Stimulated activated naive B cell treated with anti-CD40 and anti-IgM and Interleukin-4, amounts not matched to agents 10 μg/mL and 1 μg/mL and 100 μg/mL, for 72 hours (primary cell): ENCODE measurements at regions not wholly inside any gene's neighbourhood (a gene's known extent, or its start where the extent isn't known, plus 50 kb on each side); places are given as distances from the start of the nearest gene placed in this dataset.
A peak's percentile ranks its signal among the peaks of the same experiment; 100 is the strongest.
"Not testable (repeated sequence)": the region's sequence is repeated elsewhere in the genome, so short reads cannot be mapped to it uniquely, and the experiment has no call there.

Experiments used
- ATAC-seq, 2 donors: fragments of 150-1000 bp; cut with Tn5 transposase; replicated peaks; 2 replicates each; pipeline ENCODE4 v1.10.0; 2021; ENCODE audit warnings: moderate library complexity in 1 of 2
- DNase-seq: peaks from one replicate; pipeline ENCODE4 v3.0.0; 2021
- H3K27ac Mint-ChIP-seq: one replicate; pipeline ENCODE4 v1.8.0; 2022; ENCODE audit warnings: mild to moderate bottlenecking, mixed read lengths
- H3K27me3 Mint-ChIP-seq, 2 donors: one replicate each; pipeline ENCODE4 v1.8.0; 2022; ENCODE audit warnings: mixed read lengths in 2 of 2
- H3K36me3 Mint-ChIP-seq, 2 donors: one replicate each; pipeline ENCODE4 v1.8.0; 2022; ENCODE audit warnings: mixed read lengths in 2 of 2, mild to moderate bottlenecking in 1 of 2
- H3K4me1 Mint-ChIP-seq, 2 donors: one replicate each; pipeline ENCODE4 v1.8.0; 2022; ENCODE audit warnings: mixed read lengths in 2 of 2, mild to moderate bottlenecking in 1 of 2
- H3K4me3 Mint-ChIP-seq, 2 donors: one replicate each; pipeline ENCODE4 v1.8.0; 2022; ENCODE audit warnings: mild to moderate bottlenecking in 2 of 2, mixed read lengths in 2 of 2, moderate library complexity in 1 of 2
- H3K9me3 Mint-ChIP-seq, 2 donors: one replicate each; pipeline ENCODE4 v1.8.0; 2022; ENCODE audit warnings: mixed read lengths in 2 of 2, mild to moderate bottlenecking in 1 of 2

DNA sequence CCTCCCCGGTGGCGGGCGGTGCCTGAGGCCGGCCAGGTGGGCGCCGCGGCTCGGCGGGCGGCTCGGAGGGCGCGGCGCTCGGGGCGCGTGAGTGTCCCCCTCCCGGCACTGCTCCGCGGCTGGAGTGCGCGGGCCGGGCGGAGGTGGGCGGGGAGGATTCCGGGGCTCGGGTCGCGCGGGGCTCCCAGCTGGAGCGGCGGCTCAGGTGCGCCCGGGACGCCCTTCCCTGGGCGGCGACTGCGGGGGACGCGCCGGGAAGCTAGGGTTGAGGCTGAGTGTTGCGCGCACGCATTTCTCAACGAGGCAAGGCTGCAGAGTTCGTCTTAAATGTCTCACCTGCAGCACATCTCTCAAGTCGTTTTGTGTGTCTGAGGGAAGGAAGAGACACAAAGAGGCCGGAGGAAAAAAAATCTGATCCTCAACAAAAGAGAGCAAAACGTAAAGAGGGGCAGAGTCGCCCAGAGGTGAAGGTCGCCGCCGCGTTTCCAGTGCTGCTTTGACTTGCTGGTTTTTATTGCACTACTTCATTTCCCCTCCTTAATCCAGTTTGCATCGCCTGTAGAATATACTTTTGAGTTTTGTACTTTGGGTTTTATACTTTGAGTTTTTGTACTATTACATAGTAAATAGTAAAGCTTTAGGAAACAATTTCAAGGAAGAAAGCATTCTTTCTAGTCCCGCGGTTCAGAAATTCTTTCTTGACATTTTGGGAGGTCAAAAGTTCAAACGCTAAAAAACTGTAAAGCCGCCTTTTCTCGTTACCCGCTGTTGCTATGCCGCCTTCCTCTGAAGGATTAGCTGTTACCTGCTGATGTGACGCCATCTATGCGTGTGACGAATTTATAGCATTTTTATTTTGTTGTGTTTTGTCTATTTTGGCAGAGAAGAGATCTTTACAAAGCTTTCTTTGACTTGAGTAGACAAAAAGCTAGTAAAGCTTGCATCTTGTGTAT is 106.5 kb upstream of the STOX2 start:
- no peak overlapping the region for H3K27ac Mint-ChIP-seq
- ATAC-seq: no peak
- peaks cover 3 to 6% of the 10 kb centered on the region in 2 donors for H3K4me1 Mint-ChIP-seq
- no peaks in the 10 kb centered on the region for H3K36me3 Mint-ChIP-seq
- H3K4me3 Mint-ChIP-seq: peak overlapping the region; percentile 32 to 49
- DNase-seq: no peak
- peaks cover 6 to 7% of the 10 kb centered on the region in 2 donors for H3K9me3 Mint-ChIP-seq
- peaks cover 36 to 52% of the 10 kb centered on the region in 2 donors for H3K27me3 Mint-ChIP-seq

DNA sequence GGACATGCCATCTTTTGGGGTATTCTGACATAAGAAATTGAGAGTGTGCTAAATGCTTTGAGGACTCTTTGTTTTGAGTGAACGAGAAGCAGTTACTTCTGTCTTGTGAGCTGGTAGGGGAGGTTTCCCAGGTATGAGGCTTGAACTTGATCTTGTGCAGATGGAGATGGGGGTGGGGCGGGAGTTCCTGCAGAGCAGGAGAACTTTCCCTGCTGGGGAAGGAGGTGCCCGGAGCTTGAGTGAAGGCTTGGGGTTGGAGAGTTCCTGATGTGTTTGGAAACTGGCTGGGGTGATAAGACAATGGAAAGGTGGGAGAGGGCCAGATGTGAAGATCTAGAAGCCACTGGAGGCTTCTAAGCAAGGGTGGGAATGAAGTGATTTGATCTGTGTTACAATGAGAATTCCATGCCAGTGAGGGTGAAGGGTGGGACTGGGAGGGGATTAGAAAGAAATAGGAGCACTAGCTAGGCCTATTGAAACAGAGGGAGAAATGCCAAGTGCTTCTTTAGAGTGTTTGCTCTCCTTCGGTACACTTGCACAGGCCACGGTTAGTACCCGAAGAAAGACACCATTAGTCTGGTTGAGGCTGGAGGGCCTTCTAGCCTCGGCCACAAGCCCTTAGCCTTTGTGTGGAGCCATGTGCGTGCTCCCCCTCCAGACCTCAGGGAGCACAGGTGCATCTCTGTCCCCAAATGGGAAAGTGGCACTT is 103.5 kb upstream of the STOX2 start:
- ATAC-seq: no peak
- Mint-ChIP-seq H3K27me3 (peaks cover 20 to 27% of the 10 kb centered on the region in 2 donors), H3K36me3 (no peaks in the 10 kb centered on the region), H3K4me3 (no peak overlapping the region), H3K4me1 (peaks cover 3 to 6% of the 10 kb centered on the region in 2 donors), H3K9me3 (peaks cover 0 to 2% of the 10 kb centered on the region in 2 donors), H3K27ac (no peak overlapping the region)
- DNase-seq: no peak

DNA sequence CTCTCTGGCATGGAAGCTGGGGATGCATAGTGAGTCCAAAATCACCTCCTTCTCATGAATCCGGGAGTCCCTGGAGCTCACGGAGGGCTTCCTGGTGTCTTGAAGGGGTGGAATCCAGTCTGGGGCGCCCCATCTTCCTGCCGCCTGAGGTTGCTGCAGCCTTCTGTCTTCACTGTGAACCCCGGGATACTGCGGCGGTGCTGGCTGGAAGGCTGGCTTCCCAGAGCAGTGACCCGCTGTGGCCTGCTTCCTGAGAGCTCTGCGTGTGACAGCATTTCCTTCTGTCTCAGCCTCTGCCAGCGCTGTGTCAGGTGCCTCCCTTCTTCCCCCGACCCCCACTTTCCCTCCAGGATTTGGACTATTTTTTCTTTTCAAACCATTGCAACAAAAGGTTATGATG is 98.8 kb upstream of the STOX2 start:
- H3K4me3 Mint-ChIP-seq: no peak overlapping the region
- ATAC-seq (no peak), DNase-seq (no peak)
- no peaks in the 10 kb centered on the region for H3K36me3 Mint-ChIP-seq
- H3K4me1 Mint-ChIP-seq: no peaks in the 10 kb centered on the region
- H3K27me3 Mint-ChIP-seq: peaks cover 13 to 15% of the 10 kb centered on the region in 2 donors
- H3K9me3 Mint-ChIP-seq: peaks cover 0 to 2% of the 10 kb centered on the region in 2 donors
- H3K27ac Mint-ChIP-seq: no peak overlapping the region

DNA sequence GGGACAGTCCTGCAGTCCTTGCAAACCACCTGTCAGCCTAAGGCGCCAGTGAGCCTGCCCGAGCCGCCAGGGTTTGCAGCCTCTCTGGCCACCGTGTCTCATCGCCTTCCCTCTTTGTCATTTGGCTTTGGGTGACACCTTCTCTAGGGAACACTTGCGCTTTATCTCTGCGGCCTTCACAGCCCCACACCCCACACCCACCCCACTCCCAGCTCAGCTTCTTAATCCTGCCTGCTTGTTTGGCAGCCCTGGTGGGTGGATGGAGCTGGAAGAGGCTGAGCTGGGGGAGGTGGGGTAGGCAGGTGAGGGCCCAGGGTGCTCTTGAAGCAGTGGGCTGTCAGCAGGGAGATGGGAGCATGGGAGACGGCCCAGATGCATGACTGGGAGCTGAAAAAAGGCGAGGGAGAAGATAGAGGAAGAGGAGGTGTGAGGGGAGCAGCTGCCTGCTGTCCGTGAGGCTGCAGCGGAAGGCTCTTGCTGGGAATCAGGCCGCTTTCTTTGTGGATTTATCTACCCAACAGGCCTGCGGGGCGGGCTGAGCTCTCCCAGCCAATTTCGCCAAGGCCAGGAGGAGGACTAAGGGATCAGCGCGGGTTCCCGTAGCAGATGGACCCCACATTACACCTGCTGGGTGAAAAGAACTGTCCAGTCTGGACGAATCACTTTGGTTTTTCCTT is 97.5 kb upstream of the STOX2 start:
- H3K36me3 Mint-ChIP-seq: no peaks in the 10 kb centered on the region
- H3K9me3 Mint-ChIP-seq: peaks cover 0 to 2% of the 10 kb centered on the region in 2 donors
- H3K4me3 Mint-ChIP-seq: no peak overlapping the region
- DNase-seq: no peak
- no peaks in the 10 kb centered on the region for H3K4me1 Mint-ChIP-seq
- H3K27me3 Mint-ChIP-seq: peaks cover 5 to 9% of the 10 kb centered on the region in 2 donors
- no peak overlapping the region for H3K27ac Mint-ChIP-seq
- no peak for ATAC-seq

DNA sequence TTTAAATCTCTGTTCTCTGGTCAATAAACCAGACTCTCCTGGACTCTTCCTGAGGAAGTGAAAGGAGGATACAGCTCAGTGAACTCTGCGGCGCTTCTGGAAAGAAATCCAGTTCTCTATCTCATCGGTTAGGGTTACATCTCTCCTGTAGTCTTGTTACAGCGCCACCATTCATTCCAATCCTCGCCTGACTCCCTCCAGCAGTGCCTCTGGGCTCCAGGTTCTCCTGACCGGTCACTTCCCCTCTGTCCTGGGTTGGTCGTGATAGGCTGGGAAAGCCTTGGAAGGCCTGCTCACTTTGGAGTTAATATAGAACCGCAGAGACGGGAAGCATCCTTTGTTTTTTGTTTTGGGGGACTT is 97.0 kb upstream of the STOX2 start:
- Mint-ChIP-seq H3K4me3 (no peak overlapping the region), H3K4me1 (no peaks in the 10 kb centered on the region), H3K27me3 (peaks cover 4 to 5% of the 10 kb centered on the region in 2 donors), H3K27ac (no peak overlapping the region), H3K9me3 (no peaks in the 10 kb centered on the region), H3K36me3 (no peaks in the 10 kb centered on the region)
- ATAC-seq (no peak), DNase-seq (no peak)

DNA sequence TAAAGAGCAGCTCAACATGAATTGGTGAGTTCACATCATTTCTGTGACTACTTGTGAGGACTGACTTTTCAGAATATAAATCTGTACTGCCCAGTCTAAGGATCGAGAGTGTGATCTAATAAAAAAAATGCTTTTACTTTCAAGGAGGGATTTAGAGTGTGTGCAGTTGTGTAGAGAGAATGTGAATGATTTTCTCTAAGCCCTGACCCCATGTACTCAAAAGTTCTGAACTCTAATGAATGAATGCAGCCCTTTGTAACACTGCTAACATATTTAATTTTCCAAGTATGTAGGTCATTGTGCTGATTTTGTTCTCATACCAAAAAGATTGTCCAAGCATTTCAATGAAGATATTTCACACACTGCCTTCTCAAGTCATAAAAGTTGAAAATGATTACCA is 92.5 kb upstream of the STOX2 start:
- ATAC-seq: no peak
- H3K36me3 Mint-ChIP-seq: no peaks in the 10 kb centered on the region
- H3K4me3 Mint-ChIP-seq: no peak overlapping the region
- no peak for DNase-seq
- H3K4me1 Mint-ChIP-seq: no peaks in the 10 kb centered on the region
- no peak overlapping the region for H3K27ac Mint-ChIP-seq
- H3K9me3 Mint-ChIP-seq: peaks cover 0 to 2% of the 10 kb centered on the region in 2 donors
- peaks cover 1 to 6% of the 10 kb centered on the region in 2 donors for H3K27me3 Mint-ChIP-seq

DNA sequence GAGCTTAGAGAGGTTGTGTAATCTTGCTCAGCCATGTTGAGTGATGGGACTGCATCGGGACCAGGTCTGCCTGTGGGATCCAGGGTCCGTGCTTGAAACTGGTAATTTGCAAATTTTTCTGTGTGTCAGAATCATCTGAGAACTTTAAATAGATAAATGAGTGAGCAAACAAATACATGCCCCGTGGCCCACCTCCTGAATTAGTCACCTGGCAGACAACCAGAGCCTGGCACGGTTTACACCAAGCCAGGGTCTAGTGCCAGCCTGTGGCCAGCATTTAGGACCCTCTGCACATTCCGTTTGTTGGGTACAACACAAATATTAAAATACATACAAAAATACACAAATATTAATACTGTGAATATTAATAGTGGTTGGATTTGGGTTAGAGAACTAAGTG is 90.6 kb upstream of the STOX2 start:
- no peak overlapping the region for H3K27ac Mint-ChIP-seq
- DNase-seq (no peak), ATAC-seq (no peak)
- H3K36me3 Mint-ChIP-seq: no peaks in the 10 kb centered on the region
- peaks cover 0 to 2% of the 10 kb centered on the region in 2 donors for H3K9me3 Mint-ChIP-seq
- no peak overlapping the region for H3K4me3 Mint-ChIP-seq
- no peaks in the 10 kb centered on the region for H3K4me1 Mint-ChIP-seq
- H3K27me3 Mint-ChIP-seq: peaks cover 0 to 6% of the 10 kb centered on the region in 2 donors

DNA sequence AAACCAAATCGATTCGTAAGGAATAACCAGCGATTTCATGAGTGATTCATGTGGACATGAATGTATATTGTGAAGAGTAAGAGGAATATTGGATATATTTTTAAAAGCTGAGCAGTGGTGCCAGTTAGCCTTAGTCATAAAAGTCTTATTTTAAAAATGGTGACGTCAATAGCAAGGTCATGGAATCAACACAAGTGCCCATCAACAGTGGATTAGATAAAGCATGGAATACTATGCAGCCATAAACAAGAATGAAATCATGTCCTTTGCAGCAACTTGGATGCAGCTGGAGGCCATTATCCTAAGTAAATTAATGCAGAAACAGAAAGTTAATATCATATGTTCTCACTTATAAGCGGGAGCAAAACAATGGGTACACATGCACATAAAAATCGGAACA is 89.0 kb upstream of the STOX2 start:
- peaks cover 0 to 2% of the 10 kb centered on the region in 2 donors for H3K9me3 Mint-ChIP-seq
- H3K27me3 Mint-ChIP-seq: peaks cover 0 to 6% of the 10 kb centered on the region in 2 donors
- no peak overlapping the region for H3K4me3 Mint-ChIP-seq
- no peak overlapping the region for H3K27ac Mint-ChIP-seq
- H3K4me1 Mint-ChIP-seq: no peaks in the 10 kb centered on the region
- H3K36me3 Mint-ChIP-seq: no peaks in the 10 kb centered on the region
- DNase-seq: no peak
- ATAC-seq: no peak

DNA sequence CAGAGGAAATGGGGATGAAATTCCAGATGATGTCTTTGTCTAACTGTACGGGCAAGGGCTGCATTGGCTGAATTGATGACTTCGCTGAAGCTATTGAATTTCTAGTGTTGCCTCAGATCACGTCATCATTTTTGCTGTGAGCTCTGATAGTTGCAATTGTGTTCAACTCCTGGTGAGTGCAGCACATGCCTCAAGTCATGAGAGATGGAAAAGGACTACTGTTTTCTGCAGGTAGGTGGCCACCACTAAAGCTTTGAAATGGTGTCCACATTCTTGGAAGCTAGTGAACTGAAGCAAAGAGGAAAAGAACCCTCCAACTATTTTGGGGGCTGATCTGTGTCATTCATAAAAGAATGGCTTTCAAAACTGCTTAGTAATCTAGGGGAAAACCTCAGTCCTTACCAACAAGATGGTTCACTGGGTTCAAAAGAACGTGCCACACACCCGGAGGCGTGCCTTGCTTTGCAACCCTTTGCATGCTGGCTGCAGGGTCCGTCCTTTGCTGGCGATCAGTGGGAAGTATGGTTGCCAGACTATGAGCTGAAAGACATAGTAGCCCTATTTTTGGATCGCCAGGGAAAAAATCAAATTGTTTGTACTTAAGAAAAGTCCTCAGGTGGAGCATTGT is 88.1 kb upstream of the STOX2 start:
- no peak for ATAC-seq
- no peak overlapping the region for H3K4me3 Mint-ChIP-seq
- DNase-seq: no peak
- H3K27ac Mint-ChIP-seq: no peak overlapping the region
- H3K27me3 Mint-ChIP-seq: peaks cover 4 to 6% of the 10 kb centered on the region in 2 donors
- H3K9me3 Mint-ChIP-seq: peaks cover 0 to 2% of the 10 kb centered on the region in 2 donors
- H3K36me3 Mint-ChIP-seq: no peaks in the 10 kb centered on the region
- no peaks in the 10 kb centered on the region for H3K4me1 Mint-ChIP-seq

DNA sequence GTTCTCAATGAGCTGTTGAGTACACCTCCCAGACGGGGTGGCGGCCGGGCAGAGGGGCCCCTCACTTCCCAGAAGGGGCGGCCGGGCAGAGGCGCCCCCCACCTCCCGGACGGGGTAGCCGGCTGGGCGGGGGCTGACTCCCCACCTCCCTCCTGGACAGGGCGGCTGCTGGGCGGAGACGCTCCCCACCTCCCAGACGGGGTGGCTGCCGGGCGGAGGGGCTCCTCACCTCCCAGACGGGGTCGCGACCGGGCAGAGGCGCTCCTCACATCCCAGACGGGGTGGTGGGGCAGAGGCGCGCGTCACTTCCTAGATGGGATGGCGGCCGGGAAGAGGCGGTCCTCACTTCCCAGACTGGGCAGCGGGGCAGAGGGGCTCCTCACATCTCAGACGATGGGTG is 86.5 kb upstream of the STOX2 start:
- not testable (repeated sequence) for H3K36me3 Mint-ChIP-seq, H3K27me3 Mint-ChIP-seq, H3K9me3 Mint-ChIP-seq, ATAC-seq, DNase-seq, H3K4me1 Mint-ChIP-seq, H3K4me3 Mint-ChIP-seq, H3K27ac Mint-ChIP-seq

DNA sequence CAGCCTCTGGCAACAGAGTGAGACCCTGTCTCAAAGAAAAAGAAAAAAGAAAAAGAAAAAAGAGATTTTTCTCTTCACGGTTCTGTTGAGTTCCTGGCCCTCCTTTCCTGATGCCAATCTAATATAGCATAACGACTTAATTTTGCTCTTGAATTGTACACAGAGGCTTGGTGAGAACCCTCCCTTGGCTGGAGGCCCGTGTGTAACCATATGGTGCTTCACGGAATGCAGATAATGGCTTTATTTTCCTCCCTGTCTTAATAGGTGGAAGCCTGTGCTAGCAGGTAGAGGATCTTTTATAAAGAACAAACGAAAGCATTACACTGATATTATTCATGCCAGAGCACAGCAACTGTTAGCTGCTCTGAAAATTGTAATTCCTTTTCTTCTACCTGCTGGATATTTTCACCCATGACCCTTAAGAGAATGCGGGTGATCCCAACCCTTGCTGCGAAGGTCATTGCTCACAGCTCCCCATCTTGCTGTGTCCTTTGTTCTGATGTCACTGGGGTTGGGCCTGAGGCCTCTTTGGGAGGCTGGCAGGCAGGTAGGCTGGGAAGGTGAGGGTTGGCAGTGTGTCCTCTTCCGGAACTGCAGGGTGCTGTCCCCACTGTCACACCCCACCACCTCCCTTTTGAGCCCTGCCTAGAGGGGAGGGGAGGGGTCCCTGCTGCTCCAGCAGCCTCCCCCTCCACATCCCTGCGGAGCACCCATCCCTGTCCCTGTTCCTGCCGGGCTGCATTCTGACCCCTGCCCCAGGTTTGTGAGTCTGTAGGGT is 83.8 kb upstream of the STOX2 start:
- peaks cover 9 to 10% of the 10 kb centered on the region in 2 donors for H3K27me3 Mint-ChIP-seq
- H3K27ac Mint-ChIP-seq: no peak overlapping the region
- no peaks in the 10 kb centered on the region for H3K4me1 Mint-ChIP-seq
- no peaks in the 10 kb centered on the region for H3K36me3 Mint-ChIP-seq
- DNase-seq (no peak), ATAC-seq (no peak)
- H3K4me3 Mint-ChIP-seq: no peak overlapping the region
- no peaks in the 10 kb centered on the region for H3K9me3 Mint-ChIP-seq

DNA sequence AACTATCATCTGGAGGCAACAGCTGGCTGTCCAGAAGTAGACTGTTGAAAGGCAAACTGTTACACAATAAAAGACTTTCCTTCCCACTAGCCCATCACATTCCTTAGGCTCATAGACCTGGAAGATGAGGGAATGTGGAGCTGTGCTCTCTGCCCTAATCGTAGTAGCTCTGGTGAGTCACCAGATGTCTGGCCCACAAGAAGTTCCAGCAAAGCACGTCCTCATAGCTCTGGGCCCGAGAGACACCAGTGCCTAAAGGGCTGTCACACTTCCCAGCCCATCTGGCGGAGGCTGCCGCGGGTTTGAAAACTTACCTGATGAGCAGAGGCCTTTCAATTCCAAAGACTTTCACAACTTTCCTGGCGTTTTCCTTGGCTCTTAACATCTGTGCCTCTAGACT is 81.7 kb upstream of the STOX2 start:
- Mint-ChIP-seq H3K36me3 (no peaks in the 10 kb centered on the region), H3K4me1 (no peaks in the 10 kb centered on the region), H3K27me3 (peaks cover 11 to 13% of the 10 kb centered on the region in 2 donors), H3K4me3 (no peak overlapping the region), H3K9me3 (no peaks in the 10 kb centered on the region), H3K27ac (no peak overlapping the region)
- no peak for ATAC-seq
- DNase-seq: no peak

DNA sequence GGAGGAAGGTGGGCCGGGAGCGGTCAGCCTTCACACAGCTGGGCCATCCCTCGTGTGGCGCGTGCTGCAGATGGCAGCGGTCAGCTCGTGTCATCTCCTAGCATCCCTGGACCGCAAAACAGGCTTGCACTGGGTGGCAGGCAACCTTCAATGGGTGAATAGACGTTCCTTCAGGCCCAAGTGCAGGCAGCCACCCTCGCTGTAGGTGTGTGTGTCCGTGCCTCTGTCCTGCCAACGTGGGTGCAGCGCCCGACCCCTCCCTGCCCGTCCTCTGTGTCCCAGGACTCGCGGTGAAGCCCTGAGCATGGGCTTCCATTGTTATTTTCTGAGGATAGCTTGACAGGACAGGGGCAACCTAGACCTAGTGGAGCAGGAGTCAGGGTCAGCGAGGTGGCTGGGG is 79.8 kb upstream of the STOX2 start:
- Mint-ChIP-seq H3K9me3 (no peaks in the 10 kb centered on the region), H3K4me1 (no peaks in the 10 kb centered on the region), H3K27me3 (peaks cover 11 to 13% of the 10 kb centered on the region in 2 donors), H3K36me3 (no peaks in the 10 kb centered on the region), H3K27ac (no peak overlapping the region), H3K4me3 (no peak overlapping the region)
- no peak for DNase-seq
- ATAC-seq: no peak
